ENCODE measurements at regions not wholly inside any gene's neighbourhood (a gene's known extent, or its start where the extent isn't known, plus 50 kb on each side); places are given as distances from the start of the nearest gene placed in this dataset.

- no peak for TF ChIP-seq HBP1 (CRISPR knock-in tag; IDR thresholded peaks at IDR 0.05; ENCODE audit: low read depth)
These were observed 86.8 kb upstream of the HS6ST1 start (continued) for GRCh38 chr2:128405467-128405900.

GRCh38 chr2:128405981-128406613 lies 87.4 kb upstream of the HS6ST1 start:
- H2AFZ ChIP-seq (ENCODE audit: low read length), result no peak overlapping the region
- H3K4me2 ChIP-seq (ENCODE audit: low read depth, low read length), result no peak overlapping the region
- intact Hi-C loops (cut with micrococcal nuclease; ENCODE audit: unreplicated experiment), result no loop called here
- BruUV-seq (replicated peaks), result no TSS peak
- TF ChIP-seq ZNF10 (CRISPR knock-in tag; IDR thresholded peaks at IDR 0.05; ENCODE audit: borderline replicate concordance, low read depth) (no peak), ZNF124 (CRISPR knock-in tag; IDR thresholded peaks at IDR 0.05) (no peak), ZSCAN21 (CRISPR knock-in tag; IDR thresholded peaks at IDR 0.05; ENCODE audit: borderline replicate concordance) (0 out of 2 replicates have a peak, but pooled peaks have one; percentile 17), ZFY (CRISPR knock-in tag; IDR thresholded peaks at IDR 0.05) (no peak), MNT (IDR thresholded peaks at IDR 0.05) (0 out of 2 replicates have a peak, but pooled peaks have one; percentile 16), DZIP1 (CRISPR knock-in tag; IDR thresholded peaks at IDR 0.05) (no peak), ZNF326 (CRISPR knock-in tag; IDR thresholded peaks at IDR 0.05; ENCODE audit: borderline replicate concordance) (no peak), THYN1 (CRISPR knock-in tag; IDR thresholded peaks at IDR 0.05; ENCODE audit: borderline replicate concordance, low read depth) (no peak), ZNF816 (CRISPR knock-in tag; IDR thresholded peaks at IDR 0.05; ENCODE audit: borderline replicate concordance) (no peak), HNF4G (IDR thresholded peaks at IDR 0.05; ENCODE audit: borderline replicate concordance, low read depth, low read length) (no peak), HNF4G (CRISPR knock-in tag; IDR thresholded peaks at IDR 0.05; ENCODE audit: borderline replicate concordance, low read depth) (no peak), ZSCAN25 (CRISPR knock-in tag; IDR thresholded peaks at IDR 0.05) (no peak), ZNF180 (CRISPR knock-in tag; IDR thresholded peaks at IDR 0.05; ENCODE audit: borderline replicate concordance, low read depth) (no peak), KDM4B (CRISPR knock-in tag; IDR thresholded peaks at IDR 0.05) (no peak), HNF4A (CRISPR knock-in tag; IDR thresholded peaks at IDR 0.05) (no peak), SOX5 (CRISPR knock-in tag; IDR thresholded peaks at IDR 0.05; ENCODE audit: borderline replicate concordance) (no peak), SP5 (CRISPR knock-in tag; IDR thresholded peaks at IDR 0.05; ENCODE audit: borderline replicate concordance, low read depth) (no peak)
- peak; percentile 35 for ATAC-seq
- no peak for DNase-seq (ENCODE audit: low spot score)
- H3K4me1 ChIP-seq (ENCODE audit: insufficient read depth, low read length), result no peaks in the 10 kb centered on the region
- H3K79me2 ChIP-seq (ENCODE audit: insufficient read depth, low read length), result no peaks in the 10 kb centered on the region
- no peak overlapping the region for H3K9ac ChIP-seq (ENCODE audit: insufficient read depth, low read depth, low read length)
- POLR2A ChIA-PET, result no interaction called here
- 34% methylated on average over 5 of the region's 6 CpGs for WGBS (ENCODE audit: low lambda C conversion rate)
- no peak overlapping the region for H3K4me3 ChIP-seq (replicated peaks in 1 of 3; ENCODE audit: insufficient read depth in 1 of 3, low read depth in 2 of 3, low read length in 3 of 3)
- H4K20me1 ChIP-seq (ENCODE audit: insufficient read depth, low read length), result no peaks in the 10 kb centered on the region
- H3K27me3 ChIP-seq (ENCODE audit: control insufficient read depth in 1 of 2, insufficient read depth in 2 of 2, low read length in 2 of 2), result peaks cover 3 to 13% of the 10 kb centered on the region in 2 experiments; a peak in 3 of 5 replicates
- H3K36me3 ChIP-seq (replicated peaks in 1 of 2; ENCODE audit: control insufficient read depth in 1 of 2, insufficient read depth in 2 of 2, low read length in 2 of 2), result no peaks in the 10 kb centered on the region
- no peaks in the 10 kb centered on the region for H3K9me3 ChIP-seq (ENCODE audit: low read length)
- FAIRE-seq, result no peak
- in situ Hi-C loops (cut with HindIII; ENCODE audit: extremely low pct_ligation_motif_present, low pct_unique_long_range_greater_than_20kb), result no loop called here
- H3K27ac ChIP-seq (ENCODE audit: extremely low read length, insufficient read depth, low read length), result no peak overlapping the region
- CTCF ChIA-PET (ENCODE audit: low intra/inter-chr PET ratio, low total read pairs), result no interaction called here
